GM12864 (cell line): ENCODE measurements at regions not wholly inside any gene's neighbourhood (a gene's known extent, or its start where the extent isn't known, plus 50 kb on each side); places are given as distances from the start of the nearest gene placed in this dataset.

Experiments used
- DNase-seq: peaks from one replicate; pipeline ENCODE4 v3.0.0-alpha.2; 2011; ENCODE audit warnings: low read depth
- H3K4me3 ChIP-seq: 2 replicates; pipeline ENCODE4 v1.5.1; 2011; ENCODE audit warnings: mild to moderate bottlenecking, low read depth, low read length, control low read depth
- CTCF ChIP-seq: IDR thresholded peaks from 2 replicates; pipeline ENCODE4 v1.5.1; 2011; ENCODE audit warnings: low read depth, mild to moderate bottlenecking, moderate library complexity, low read length, control low read depth, inconsistent platforms; ENCODE audit errors: missing control alignments

- no peak for TF ChIP-seq CTCF
- no peak for DNase-seq
- no peak overlapping the region for H3K4me3 ChIP-seq
Observed at GRCh38 chr5:121745407-121745806, 106.3 kb upstream of the FTMT start.

GRCh38 chr5:121746763-121747162 is 104.9 kb upstream of the FTMT start:
- DNase-seq: no peak
- no peak for TF ChIP-seq CTCF
- H3K4me3 ChIP-seq: no peak overlapping the region

GRCh38 chr5:121748686-121749085 is 103.0 kb upstream of the FTMT start:
- TF ChIP-seq CTCF: no peak
- no peak overlapping the region for H3K4me3 ChIP-seq
- DNase-seq: no peak

- no peak for DNase-seq
- no peak overlapping the region for H3K4me3 ChIP-seq
- no peak for TF ChIP-seq CTCF
Observed at GRCh38 chr5:121752149-121752548, 99.5 kb upstream of the FTMT start.

GRCh38 chr5:121755266-121755665 is 96.4 kb upstream of the FTMT start:
- no peak overlapping the region for H3K4me3 ChIP-seq
- no peak for TF ChIP-seq CTCF
- DNase-seq: no peak

GRCh38 chr5:121757753-121758152 is 93.9 kb upstream of the FTMT start:
- DNase-seq: no peak
- no peak for TF ChIP-seq CTCF
- H3K4me3 ChIP-seq: no peak overlapping the region

- DNase-seq: no peak
- no peak overlapping the region for H3K4me3 ChIP-seq
- no peak for TF ChIP-seq CTCF
Observed at GRCh38 chr5:121758615-121759014, 93.1 kb upstream of the FTMT start.
